Ovary (tissue), 3 donors: ENCODE measurements at regions not wholly inside any gene's neighbourhood (a gene's known extent, or its start where the extent isn't known, plus 50 kb on each side); places are given as distances from the start of the nearest gene placed in this dataset.

Source experiments
- CTCF ChIP-seq, 3 donors: fragments of 450-650 bp in 2 of 3; fragments of 200-600 bp in 1 of 3; IDR thresholded peaks; one replicate each; pipeline versions ENCODE4 v1.5.1 to v1.8.0; 2016 to 2022; ENCODE audit warnings: antibody characterized with exemption in 3 of 3, mild to moderate bottlenecking in 1 of 3
- EP300 ChIP-seq: sonication (generic); formaldehyde crosslinking; IDR thresholded peaks from one replicate; pipeline ENCODE4 v1.6.1; 2017; ENCODE audit warnings: antibody characterized with exemption
- donor health status: DM: no; HTN: no; CAD: no.

DNA sequence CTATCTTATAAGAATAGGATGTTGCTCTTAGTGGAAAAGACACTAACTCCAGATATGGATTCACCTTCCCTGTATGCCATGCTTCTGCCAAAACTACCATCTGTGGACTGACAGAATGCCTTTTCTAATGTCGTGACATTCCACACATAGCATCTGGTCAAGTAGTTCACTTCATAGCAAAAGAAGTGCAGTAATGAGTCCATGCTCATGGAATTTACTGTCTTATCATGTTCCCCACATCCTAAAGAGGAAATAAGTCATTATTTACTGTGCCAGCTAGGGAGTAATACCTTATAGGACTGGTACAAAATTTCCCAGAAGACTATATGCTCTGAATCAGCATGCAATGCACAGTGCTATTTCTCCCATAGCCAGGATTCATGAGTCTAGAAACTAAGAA is 562.4 kb downstream of the TLL1 start:
- no peak for TF ChIP-seq EP300
- no peak for TF ChIP-seq CTCF (IDR thresholded peaks at IDR 0.05)
